Frontal cortex (tissue), 4 donors: ENCODE measurements at regions not wholly inside any gene's neighbourhood (a gene's known extent, or its start where the extent isn't known, plus 50 kb on each side); places are given as distances from the start of the nearest gene placed in this dataset. TPM values are rescaled to one million over a fixed set of nuclear protein-coding genes. Genes with fewer than 3 reads are reported as not detected.

Source experiments
- DNase-seq, 2 donors: peaks; one replicate each; pipeline ENCODE4 v3.0.0; 2012; ENCODE audit warnings: low spot score in 2 of 2
- FAIRE-seq: peaks from 2 replicates; lab custom pipeline; 2012; peaks lifted over from hg19 to GRCh38; lab: Jason Lieb, UNC
- small RNA-seq: library from RNA; depleted of rRNA; stranded (forward); fragments of <200 nt; gene quantifications from one replicate; pipeline ENCODE3, GENCODE V24; 2014
- donor health status: control.
- donor health status: control.
- donor health status: control.

DNA sequence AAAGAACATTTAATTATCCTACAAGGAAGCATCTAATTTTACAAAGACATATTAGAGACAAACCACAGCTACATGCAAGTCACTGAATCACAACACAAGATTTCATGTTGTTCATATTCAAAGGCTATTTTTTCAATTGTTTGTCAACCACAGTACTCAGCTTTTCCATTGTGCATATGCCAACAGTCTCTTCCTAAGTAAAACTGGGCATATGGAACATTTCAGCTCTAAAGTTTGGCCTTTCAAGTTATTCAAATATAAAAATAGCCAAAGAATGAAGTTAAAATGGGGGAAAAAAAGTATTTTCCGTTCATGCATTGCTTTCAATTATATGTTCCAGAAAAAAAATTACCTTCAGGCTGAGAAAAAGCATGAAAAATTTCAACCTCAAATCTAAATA, 537.9 kb downstream of the PLXDC2 start:
- DNase-seq (no peak), FAIRE-seq (no peak)

DNA sequence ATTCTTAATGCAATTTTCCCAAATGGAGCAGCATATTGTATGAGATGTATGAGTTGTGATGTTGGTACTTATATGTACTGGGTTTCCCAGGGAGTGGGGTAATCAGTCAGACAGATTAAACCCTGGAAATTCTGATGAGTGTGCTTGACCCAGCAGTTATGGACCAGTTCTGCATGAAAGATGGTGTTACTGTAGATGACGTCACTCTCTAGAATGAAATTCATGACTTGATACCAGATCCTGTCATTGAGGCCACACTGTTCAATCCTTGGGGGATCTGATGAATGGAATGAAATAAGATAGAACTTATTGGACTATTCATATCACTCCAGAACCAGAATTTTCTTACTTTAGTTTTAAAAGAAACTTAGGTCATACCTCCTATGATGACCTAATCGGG, 534.3 kb downstream of the PLXDC2 start:
- no peak for FAIRE-seq
- no peak for DNase-seq

DNA sequence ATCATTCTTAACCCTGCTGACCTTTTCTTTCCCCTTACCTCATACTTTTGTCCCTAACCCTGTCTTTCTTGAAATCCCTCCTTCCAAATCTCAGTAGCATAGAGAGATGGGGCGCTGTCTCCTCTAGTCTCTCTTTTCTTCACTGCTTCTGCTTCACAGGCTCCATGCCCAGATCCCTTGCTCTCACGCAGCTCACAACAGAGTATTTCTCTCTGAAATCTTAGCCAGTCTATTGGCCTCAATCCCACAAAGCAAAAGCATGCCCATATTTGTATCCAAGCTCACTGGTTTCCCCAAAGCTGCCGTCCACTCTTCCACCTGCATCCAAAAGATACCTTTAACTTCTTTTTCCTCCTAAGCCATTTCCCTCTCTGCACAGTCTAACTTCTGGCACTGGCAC, 526.8 kb downstream of the PLXDC2 start:
- DNase-seq (no peak), FAIRE-seq (no peak)

Small RNAs in the stretch of these regions (small RNA-seq; reads per million reads assigned to genes)
- gene AL590032.1, result not detected
- not detected for gene MIR4675
